OCI-LY3 (cell line): ENCODE measurements at regions not wholly inside any gene's neighbourhood (a gene's known extent, or its start where the extent isn't known, plus 50 kb on each side); places are given as distances from the start of the nearest gene placed in this dataset.

Experiments used
- H2AFZ ChIP-seq: fragments of 200-600, 300-600 bp; shearing (Covaris generic); 2 replicates; pipeline ENCODE4 v1.6.0; 2014; ENCODE audit warnings: antibody characterized with exemption, low read depth, low read length
- H3K27ac ChIP-seq: fragments of 200-600, 300-600 bp; sonication (generic); 2 replicates; pipeline ENCODE4 v1.5.1; 2014; ENCODE audit warnings: mild to moderate bottlenecking, low read length, moderate library complexity, mixed read lengths
- H3K27me3 ChIP-seq: fragments of 200-600, 300-600 bp; sonication (generic); 2 replicates; pipeline ENCODE4 v1.6.1; 2014; ENCODE audit warnings: low read depth, low read length, mixed read lengths
- H3K36me3 ChIP-seq: fragments of 200-600, 300-600 bp; sonication (generic); replicated peaks from 2 replicates; pipeline ENCODE3; 2014; ENCODE audit warnings: low read depth, low read length, mixed read lengths
- H3K4me1 ChIP-seq: fragments of 300-600, 200-600 bp; sonication (generic); 2 replicates; pipeline ENCODE4 v1.6.1; 2014; ENCODE audit warnings: low read length, mixed read lengths
- H3K4me2 ChIP-seq: fragments of 200-600, 300-600 bp; sonication (generic); 2 replicates; pipeline ENCODE4 v1.6.1; 2014; ENCODE audit warnings: low read length, mixed read lengths
- H3K4me3 ChIP-seq: fragments of 300-600, 200-600 bp; sonication (generic); 2 replicates; pipeline ENCODE4 v1.5.1; 2014; ENCODE audit warnings: antibody characterized with exemption, mild to moderate bottlenecking, low read length, moderate library complexity
- H3K79me2 ChIP-seq: fragments of 300-600, 200-600 bp; shearing (Covaris generic); 2 replicates; pipeline ENCODE4 v1.6.1; 2014; ENCODE audit warnings: mild to moderate bottlenecking, low read length, mixed read lengths
- H3K9ac ChIP-seq: fragments of 300-600, 200-600 bp; shearing (Covaris generic); 2 replicates; pipeline ENCODE4 v1.6.0; 2014; ENCODE audit warnings: mild to moderate bottlenecking, low read length, moderate library complexity
- H3K9me3 ChIP-seq: fragments of 200-600, 300-600 bp; shearing (Covaris generic); 2 replicates; pipeline ENCODE4 v1.6.1; 2014; ENCODE audit warnings: low read length, mixed read lengths; ENCODE audit not compliant: insufficient read depth
- H4K20me1 ChIP-seq: fragments of 200-600, 300-600 bp; sonication (generic); 2 replicates; pipeline ENCODE4 v1.6.1; 2016; ENCODE audit warnings: low read length, mixed read lengths; ENCODE audit not compliant: insufficient read depth
- CTCF ChIP-seq: fragments of 200-600, 300-600 bp; sonication (generic); IDR thresholded peaks from 2 replicates; pipeline ENCODE4 v1.5.1; 2014; ENCODE audit warnings: antibody characterized with exemption, low read length, low read depth
- EZH2phosphoT487 ChIP-seq: fragments of 200-600 bp; shearing (Covaris generic); IDR thresholded peaks from 2 replicates; pipeline ENCODE4 v1.6.1; 2018; ENCODE audit warnings: antibody characterized with exemption, mixed run types, low read depth

- H4K20me1 ChIP-seq = no peaks in the 10 kb centered on the region
- no peak for TF ChIP-seq CTCF
- TF ChIP-seq EZH2phosphoT487 = no peak
- no peak overlapping the region for H3K27ac ChIP-seq
- no peak overlapping the region for H3K4me3 ChIP-seq
- no peak overlapping the region for H2AFZ ChIP-seq
- no peaks in the 10 kb centered on the region for H3K27me3 ChIP-seq
- H3K4me1 ChIP-seq = no peaks in the 10 kb centered on the region
- H3K9me3 ChIP-seq = no peaks in the 10 kb centered on the region
- no peak overlapping the region for H3K4me2 ChIP-seq
- H3K36me3 ChIP-seq = no peaks in the 10 kb centered on the region
- H3K79me2 ChIP-seq = no peaks in the 10 kb centered on the region
- H3K9ac ChIP-seq = no peak overlapping the region
Measured at GRCh38 chr3:178306432-178307115, 229.7 kb upstream of the KCNMB2 start.

- H3K9me3 ChIP-seq = no peaks in the 10 kb centered on the region
- no peak overlapping the region for H3K27ac ChIP-seq
- H3K4me3 ChIP-seq = no peak overlapping the region
- TF ChIP-seq CTCF = no peak
- TF ChIP-seq EZH2phosphoT487 = no peak
- H3K36me3 ChIP-seq = no peaks in the 10 kb centered on the region
- no peak overlapping the region for H2AFZ ChIP-seq
- no peaks in the 10 kb centered on the region for H3K79me2 ChIP-seq
- H3K9ac ChIP-seq = no peak overlapping the region
- no peaks in the 10 kb centered on the region for H4K20me1 ChIP-seq
- H3K27me3 ChIP-seq = no peaks in the 10 kb centered on the region
- no peak overlapping the region for H3K4me2 ChIP-seq
- H3K4me1 ChIP-seq = no peaks in the 10 kb centered on the region
Measured at GRCh38 chr3:178308771-178309170, 227.5 kb upstream of the KCNMB2 start.

GRCh38 chr3:178310949-178311348 lies 225.3 kb upstream of the KCNMB2 start:
- TF ChIP-seq CTCF (no peak), EZH2phosphoT487 (no peak)
- Histone ChIP-seq H3K9ac (no peak overlapping the region), H3K27ac (no peak overlapping the region), H4K20me1 (no peaks in the 10 kb centered on the region), H3K4me1 (no peaks in the 10 kb centered on the region), H3K36me3 (no peaks in the 10 kb centered on the region), H3K9me3 (no peaks in the 10 kb centered on the region), H2AFZ (no peak overlapping the region), H3K4me2 (no peak overlapping the region), H3K79me2 (no peaks in the 10 kb centered on the region), H3K4me3 (no peak overlapping the region), H3K27me3 (no peaks in the 10 kb centered on the region)

GRCh38 chr3:178313716-178314115 lies 222.5 kb upstream of the KCNMB2 start:
- H4K20me1 ChIP-seq = no peaks in the 10 kb centered on the region
- no peak for TF ChIP-seq CTCF
- H3K4me3 ChIP-seq = no peak overlapping the region
- no peak overlapping the region for H3K27ac ChIP-seq
- H3K4me2 ChIP-seq = no peak overlapping the region
- H3K79me2 ChIP-seq = no peaks in the 10 kb centered on the region
- no peaks in the 10 kb centered on the region for H3K9me3 ChIP-seq
- H3K4me1 ChIP-seq = no peaks in the 10 kb centered on the region
- H2AFZ ChIP-seq = no peak overlapping the region
- H3K36me3 ChIP-seq = no peaks in the 10 kb centered on the region
- no peak overlapping the region for H3K9ac ChIP-seq
- H3K27me3 ChIP-seq = no peaks in the 10 kb centered on the region
